ENCODE measurements at regions not wholly inside any gene's neighbourhood (a gene's known extent, or its start where the extent isn't known, plus 50 kb on each side); places are given as distances from the start of the nearest gene placed in this dataset.

- Histone ChIP-seq H2BK5ac (ENCODE audit: low read depth, low read length, poor library complexity, severe bottlenecking) (no peak overlapping the region), H2AFZ (replicated peaks; ENCODE audit: low read length, poor library complexity) (no peak overlapping the region), H2BK15ac (ENCODE audit: low read depth, low read length) (no peak overlapping the region), H4K5ac (ENCODE audit: low read depth, low read length) (no peak overlapping the region; the same call in 1 of the 2 replicates), H3K4me1 (ENCODE audit: control insufficient read depth, insufficient read depth, low read length) (no peaks in the 10 kb centered on the region), H3K27ac (ENCODE audit: insufficient read depth, low read length) (no peak overlapping the region), H3K79me1 (ENCODE audit: low read depth in 1 of 2, low read length in 2 of 2) (no peaks in the 10 kb centered on the region), H4K20me1 (ENCODE audit: insufficient read depth, low read length) (no peaks in the 10 kb centered on the region), H3K4me3 (ENCODE audit: insufficient read depth, low read depth, low read length) (peak overlapping the region; percentile 28; the same call in 1 of the 2 replicates), H2BK20ac (ENCODE audit: low read depth, low read length) (no peak overlapping the region), H3K9me1 (ENCODE audit: insufficient read depth, low read length) (no peaks in the 10 kb centered on the region), H3K56ac (ENCODE audit: extremely low read depth, insufficient read depth, low read length) (no peak overlapping the region), H3K36me3 (ENCODE audit: control insufficient read depth, insufficient read depth, low read length) (no peaks in the 10 kb centered on the region), H2BK120ac (ENCODE audit: low read depth, low read length) (no peak overlapping the region), H2AK5ac (ENCODE audit: low read depth, low read length) (no peak overlapping the region), H3K4ac (ENCODE audit: low read depth, low read length) (no peak overlapping the region), H3K23ac (ENCODE audit: low read depth, low read length) (no peak overlapping the region), H2AK9ac (replicated peaks; ENCODE audit: low read depth, low read length, poor library complexity) (no peak overlapping the region), H3K9ac (ENCODE audit: low read depth, low read length) (no peak overlapping the region), H3K4me2 (ENCODE audit: low read depth, low read length) (peak overlapping the region; percentile 55), H4K8ac (ENCODE audit: low read depth in 2 of 2, low read length in 2 of 2) (no peak overlapping the region), H3K9me3 (ENCODE audit: control insufficient read depth, insufficient read depth, low read length) (peaks cover 6% of the 10 kb centered on the region; the same call in 1 of the 2 replicates), H4K91ac (ENCODE audit: insufficient read depth, low read depth, low read length) (no peak overlapping the region), H3K27me3 (ENCODE audit: control insufficient read depth, insufficient read depth, low read length) (no peaks in the 10 kb centered on the region; the same call in 1 of the 2 replicates), H3K14ac (replicated peaks; ENCODE audit: low read depth, low read length) (no peak overlapping the region), H3K18ac (ENCODE audit: low read depth, low read length) (no peak overlapping the region)
- WGBS, 2 experiments (ENCODE audit: extremely low coverage in 2 of 2, insufficient read length in 1 of 2), result no CpG with 5 or more reads among the region's 5 CpGs
- peak; percentile 68 for ATAC-seq (ENCODE audit: low read depth)
- peak; percentile 12 for DNase-seq
- POLR2A ChIA-PET (ENCODE audit: unreplicated experiment), result no interaction called here
- intact Hi-C loops (cut with micrococcal nuclease) (no loop called here), in situ Hi-C loops (cut with MboI; ENCODE audit: low sequenced_read_pairs) (no loop called here), dilution Hi-C loops (cut with HindIII; ENCODE audit: low sequenced_read_pairs, unreplicated experiment) (no loop called here)
- CTCF ChIA-PET, result interaction anchor here (0.6 kb wide), 2 partner anchors 14 to 498 kb away, joined by 4 to 8 read pairs; no protein-coding TSS in a partner anchor
- no peak for TF ChIP-seq POLR2A (IDR thresholded peaks at IDR 0.05; ENCODE audit: low read depth, low read length)
- TF ChIP-seq RCOR1 (IDR thresholded peaks at IDR 0.05; ENCODE audit: insufficient replicate concordance, low read length), result no peak
- TF ChIP-seq RAD21 (IDR thresholded peaks at IDR 0.05; ENCODE audit: low read length), result no peak
- no peak for TF ChIP-seq FOS (IDR thresholded peaks at IDR 0.05; ENCODE audit: low read depth, low read length)
- TF ChIP-seq ELK1 (IDR thresholded peaks at IDR 0.05; ENCODE audit: borderline replicate concordance, low read depth, low read length), result no peak
- no peak for TF ChIP-seq RFX5 (IDR thresholded peaks at IDR 0.05; ENCODE audit: low read depth, low read length)
- no peak for TF ChIP-seq MAFK (IDR thresholded peaks at IDR 0.05; ENCODE audit: low read depth, low read length)
- no peak for TF ChIP-seq CEBPB (IDR thresholded peaks at IDR 0.05; ENCODE audit: low read depth, low read length)
- TF ChIP-seq USF2 (IDR thresholded peaks at IDR 0.05; ENCODE audit: low read depth, low read length), result no peak
- no peak for TF ChIP-seq NFE2L2 (IDR thresholded peaks at IDR 0.05; ENCODE audit: low read depth, low read length)
- no peak for TF ChIP-seq CHD1 (IDR thresholded peaks at IDR 0.05; ENCODE audit: low read depth, low read length)
- TF ChIP-seq MAZ (IDR thresholded peaks at IDR 0.05; ENCODE audit: borderline replicate concordance, low read depth, low read length), result no peak
- no peak for TF ChIP-seq CTCF (conservative IDR thresholded peaks at IDR 0.05; ENCODE audit: low read depth, low read length)
- no peak for TF ChIP-seq MXI1 (IDR thresholded peaks at IDR 0.05; ENCODE audit: borderline replicate concordance, low read depth, low read length)
- no peak for TF ChIP-seq BHLHE40 (IDR thresholded peaks at IDR 0.05; ENCODE audit: low read depth, low read length)
- TF ChIP-seq SMC3 (IDR thresholded peaks at IDR 0.05; ENCODE audit: low read depth, low read length), result no peak
- no TSS peak for BruUV-seq (replicated peaks)
Observed at GRCh38 chr17:61536422-61536955, 54.5 kb downstream of the NACA2 start.

Measured in IMR-90 (cell line).